ENCODE measurements at regions not wholly inside any gene's neighbourhood (a gene's known extent, or its start where the extent isn't known, plus 50 kb on each side); places are given as distances from the start of the nearest gene placed in this dataset.
"Not testable (repeated sequence)": the region's sequence is repeated elsewhere in the genome, so short reads cannot be mapped to it uniquely, and the experiment has no call there.

- DNase-seq: no peak
Observed at GRCh38 chr2:145587922-145588321, 1068.0 kb upstream of the ZEB2 start.

GRCh38 chr2:145584353-145584752 is 1064.4 kb upstream of the ZEB2 start:
- no peak for DNase-seq

- DNase-seq: no peak
Observed at GRCh38 chr2:145573608-145574007, 1053.7 kb upstream of the ZEB2 start.

GRCh38 chr2:145572238-145572637 is 1052.3 kb upstream of the ZEB2 start:
- no peak for DNase-seq

- DNase-seq: no peak
Observed at GRCh38 chr2:145569108-145569507, 1049.2 kb upstream of the ZEB2 start.

- no peak for DNase-seq
Observed at GRCh38 chr2:145563741-145564615, 1044.1 kb upstream of the ZEB2 start.

GRCh38 chr2:145561152-145561551 is 1041.2 kb upstream of the ZEB2 start:
- no peak for DNase-seq

- no peak for DNase-seq
Observed at GRCh38 chr2:145558617-145559350, 1038.9 kb upstream of the ZEB2 start.

GRCh38 chr2:145555360-145555759 is 1035.4 kb upstream of the ZEB2 start:
- DNase-seq: no peak

- DNase-seq: no peak
Observed at GRCh38 chr2:145551686-145552085, 1031.8 kb upstream of the ZEB2 start.

- no peak for DNase-seq
Observed at GRCh38 chr2:145548479-145548878, 1028.6 kb upstream of the ZEB2 start.

GRCh38 chr2:145547620-145548019 is 1027.7 kb upstream of the ZEB2 start:
- no peak for DNase-seq

GRCh38 chr2:145546091-145546490 is 1026.2 kb upstream of the ZEB2 start:
- DNase-seq: no peak

GRCh38 chr2:145543856-145544255 is 1023.9 kb upstream of the ZEB2 start:
- DNase-seq: no peak

GRCh38 chr2:145543155-145543554 is 1023.2 kb upstream of the ZEB2 start:
- no peak for DNase-seq

GRCh38 chr2:145541028-145541427 is 1021.1 kb upstream of the ZEB2 start:
- DNase-seq: no peak

GRCh38 chr2:145538661-145539350 is 1018.9 kb upstream of the ZEB2 start:
- DNase-seq: no peak

GRCh38 chr2:145530653-145531052 is 1010.7 kb upstream of the ZEB2 start:
- no peak for DNase-seq

GRCh38 chr2:145524836-145525235 is 1004.9 kb upstream of the ZEB2 start:
- DNase-seq: no peak

- DNase-seq: no peak
Observed at GRCh38 chr2:145524303-145524702, 1004.4 kb upstream of the ZEB2 start.

GRCh38 chr2:145519254-145519653 is 999.3 kb upstream of the ZEB2 start:
- DNase-seq: not testable (repeated sequence)

GRCh38 chr2:145511946-145512345 is 992.0 kb upstream of the ZEB2 start:
- no peak for DNase-seq

GRCh38 chr2:145503511-145503910 is 983.6 kb upstream of the ZEB2 start:
- no peak for DNase-seq

- DNase-seq: no peak
Observed at GRCh38 chr2:145501920-145502319, 982.0 kb upstream of the ZEB2 start.

All from stimulated activated naive CD4-positive, alpha-beta T cell (primary cell).